GM18907 (cell line): ENCODE measurements at regions not wholly inside any gene's neighbourhood (a gene's known extent, or its start where the extent isn't known, plus 50 kb on each side); places are given as distances from the start of the nearest gene placed in this dataset.

Experiments used
- ATAC-seq: cut with Tn5 transposase; IDR thresholded peaks from one replicate; pipeline ENCODE4 v1.9.1; 2021; ENCODE audit warnings: mild to moderate bottlenecking, moderate library complexity; ENCODE audit not compliant: unreplicated experiment

DNA sequence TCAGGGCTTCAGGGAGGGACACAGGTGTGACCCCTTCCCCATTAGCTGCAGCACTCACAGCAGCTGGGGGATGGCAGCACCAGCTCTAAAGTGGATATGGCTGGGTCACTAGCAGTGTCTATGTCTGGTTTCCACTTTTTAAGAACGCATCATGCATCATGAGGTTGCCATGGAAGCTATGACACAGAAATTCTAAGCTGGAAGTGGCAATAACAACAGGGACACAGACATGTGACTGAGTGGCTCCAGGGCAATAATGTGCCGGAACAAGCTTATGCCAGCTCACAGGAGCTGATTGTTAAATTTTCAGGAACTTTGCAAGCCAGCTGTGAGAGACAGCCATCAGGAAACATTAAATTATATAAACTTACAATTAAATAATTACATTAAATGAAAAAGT, 51.2 kb upstream of the NFASC start:
- ATAC-seq: no peak
